ENCODE measurements at regions not wholly inside any gene's neighbourhood (a gene's known extent, or its start where the extent isn't known, plus 50 kb on each side); places are given as distances from the start of the nearest gene placed in this dataset.

GRCh38 chr16:61324044-61324443 is 712.2 kb downstream of the CDH8 start:
- Histone ChIP-seq H3K9me3 (no peaks in the 10 kb centered on the region), H3K27ac (no peak overlapping the region), H3K27me3 (no peaks in the 10 kb centered on the region), H3K4me3 (no peak overlapping the region), H3K36me3 (no peaks in the 10 kb centered on the region), H3K4me1 (no peaks in the 10 kb centered on the region)
- TF ChIP-seq CTCF (IDR thresholded peaks at IDR 0.05) (no peak), POLR2A (IDR thresholded peaks at IDR 0.05) (no peak)
- DNase-seq = no peak
- intact Hi-C loops (cut with DNase I; ENCODE audit: low total_unique reads) = no loop called here

DNA sequence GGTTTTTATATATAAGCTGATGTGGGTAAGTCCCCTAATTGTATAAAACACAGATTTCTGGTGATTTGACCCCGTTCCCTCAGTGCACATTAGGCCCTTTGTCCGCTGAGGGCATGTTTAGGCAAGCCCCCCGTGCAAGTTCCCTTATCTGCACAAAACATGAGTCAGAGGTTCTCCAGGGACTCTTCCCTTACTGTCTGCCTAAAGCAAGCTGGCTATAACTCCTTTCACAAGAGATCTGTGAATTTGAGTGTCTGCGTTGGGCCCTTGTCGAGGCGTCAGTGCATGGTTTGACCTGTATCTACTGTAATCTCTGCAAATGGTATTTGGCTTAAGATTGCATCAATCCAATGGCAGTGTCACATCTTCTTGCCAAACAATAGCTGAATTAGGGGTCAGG is 712.8 kb downstream of the CDH8 start:
- Histone ChIP-seq H3K9me3 (no peaks in the 10 kb centered on the region), H3K36me3 (no peaks in the 10 kb centered on the region), H3K27ac (no peak overlapping the region), H3K4me1 (no peaks in the 10 kb centered on the region), H3K4me3 (no peak overlapping the region), H3K27me3 (no peaks in the 10 kb centered on the region)
- intact Hi-C loops (cut with DNase I; ENCODE audit: low total_unique reads) = no loop called here
- DNase-seq = no peak
- TF ChIP-seq CTCF (IDR thresholded peaks at IDR 0.05) (no peak), POLR2A (IDR thresholded peaks at IDR 0.05) (no peak)

DNA sequence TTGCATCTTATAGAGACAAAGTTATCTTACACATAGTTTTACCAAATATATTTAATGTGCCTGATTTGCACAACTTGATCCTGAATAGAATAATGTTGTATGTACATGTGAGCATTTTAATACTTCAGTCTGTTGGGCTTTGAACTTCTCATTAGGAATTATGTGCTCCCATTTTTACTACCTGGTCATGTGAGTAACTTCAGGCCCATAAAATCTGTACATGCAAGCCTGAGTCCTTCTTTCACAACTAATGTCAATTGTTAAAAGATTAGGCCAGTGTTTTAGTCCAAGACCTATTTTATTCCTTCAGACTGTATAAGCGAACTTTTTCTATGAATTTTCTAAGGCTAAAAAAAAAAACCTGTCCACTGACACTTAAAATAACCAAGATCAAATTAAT is 715.4 kb downstream of the CDH8 start:
- H3K4me1 ChIP-seq = no peaks in the 10 kb centered on the region
- H3K36me3 ChIP-seq = no peaks in the 10 kb centered on the region
- no peak overlapping the region for H3K27ac ChIP-seq
- intact Hi-C loops (cut with DNase I; ENCODE audit: low total_unique reads) = no loop called here
- no peak for DNase-seq
- H3K9me3 ChIP-seq = no peaks in the 10 kb centered on the region
- TF ChIP-seq CTCF (IDR thresholded peaks at IDR 0.05) = no peak
- no peak overlapping the region for H3K4me3 ChIP-seq
- H3K27me3 ChIP-seq = no peaks in the 10 kb centered on the region

GRCh38 chr16:61313931-61314330 is 722.3 kb downstream of the CDH8 start:
- Histone ChIP-seq H3K27me3 (no peaks in the 10 kb centered on the region), H3K4me3 (no peak overlapping the region), H3K36me3 (no peaks in the 10 kb centered on the region), H3K27ac (no peak overlapping the region), H3K4me1 (no peaks in the 10 kb centered on the region), H3K9me3 (no peaks in the 10 kb centered on the region)
- no peak for DNase-seq
- TF ChIP-seq CTCF (IDR thresholded peaks at IDR 0.05) (no peak), POLR2A (IDR thresholded peaks at IDR 0.05) (no peak)
- intact Hi-C loops (cut with DNase I; ENCODE audit: low total_unique reads) = no loop called here

GRCh38 chr16:61309386-61309785 is 726.9 kb downstream of the CDH8 start:
- no peaks in the 10 kb centered on the region for H3K4me1 ChIP-seq
- no peaks in the 10 kb centered on the region for H3K27me3 ChIP-seq
- no peaks in the 10 kb centered on the region for H3K9me3 ChIP-seq
- H3K36me3 ChIP-seq = no peaks in the 10 kb centered on the region
- no peak overlapping the region for H3K27ac ChIP-seq
- no peak overlapping the region for H3K4me3 ChIP-seq
- no peak for DNase-seq
- intact Hi-C loops (cut with DNase I; ENCODE audit: low total_unique reads) = no loop called here
- TF ChIP-seq POLR2A (IDR thresholded peaks at IDR 0.05) (no peak), CTCF (IDR thresholded peaks at IDR 0.05) (no peak)

Data from uterus (tissue), 3 donors.